ENCODE measurements at regions not wholly inside any gene's neighbourhood (a gene's known extent, or its start where the extent isn't known, plus 50 kb on each side); places are given as distances from the start of the nearest gene placed in this dataset.

DNA sequence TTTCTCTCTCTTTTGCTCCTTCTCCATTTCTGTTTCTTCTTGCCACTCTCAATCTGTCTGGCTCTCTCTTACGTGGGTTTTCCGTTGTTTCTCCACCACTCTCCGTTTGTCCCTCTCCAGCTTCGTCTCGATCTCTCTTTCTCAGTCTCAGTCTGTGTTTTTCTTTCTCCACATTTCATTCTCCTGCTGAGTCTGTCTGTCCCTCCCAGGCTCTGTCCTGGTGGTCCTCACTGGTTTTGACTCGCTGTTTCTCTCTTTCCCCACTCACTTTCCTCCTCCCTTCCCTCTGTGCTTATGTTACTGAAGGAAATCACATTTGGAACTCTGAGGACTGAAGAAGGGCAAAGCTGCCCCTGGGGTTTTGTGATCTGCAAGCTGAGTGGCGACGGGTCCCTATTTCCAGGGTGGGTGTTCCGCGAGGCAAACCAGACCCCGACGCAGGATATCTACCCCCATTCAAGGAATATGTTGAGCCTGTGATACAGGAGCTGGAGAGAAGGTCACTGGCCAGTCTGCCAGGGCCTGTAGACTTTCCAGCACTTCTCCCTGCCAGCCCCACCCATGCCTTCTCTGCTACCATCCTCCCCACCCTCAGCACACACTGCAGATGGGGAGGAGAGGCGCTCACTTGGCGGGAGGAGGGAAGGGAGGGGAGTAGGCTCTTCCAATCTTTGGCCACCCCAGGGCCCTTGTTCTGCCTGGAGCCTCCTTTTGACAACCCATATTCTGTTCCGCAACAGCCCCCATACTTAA lies 102.7 kb upstream of the MAP1LC3B2 start:
- no peak for DNase-seq (ENCODE audit: low read depth)

DNA sequence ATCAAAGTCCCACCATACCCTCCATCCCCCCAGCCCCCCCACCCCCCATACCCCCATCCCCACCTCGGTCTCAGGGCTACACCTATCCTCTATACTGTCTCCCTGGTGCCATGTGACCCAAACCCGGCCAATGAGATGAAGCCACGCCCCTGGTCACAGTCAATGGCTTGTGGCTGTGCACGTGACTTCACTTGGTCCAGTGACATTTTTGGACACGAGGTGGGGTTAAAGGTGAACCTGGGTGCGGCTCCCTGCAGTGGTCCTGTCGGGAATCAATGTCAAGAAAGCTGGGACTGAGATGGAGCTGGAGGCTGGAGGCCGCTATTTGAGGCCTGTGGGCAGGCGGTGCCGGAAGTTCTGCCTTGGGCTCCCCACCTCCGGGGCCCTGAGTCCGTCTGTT lies 100.7 kb upstream of the MAP1LC3B2 start:
- DNase-seq (ENCODE audit: low read depth), result no peak

DNA sequence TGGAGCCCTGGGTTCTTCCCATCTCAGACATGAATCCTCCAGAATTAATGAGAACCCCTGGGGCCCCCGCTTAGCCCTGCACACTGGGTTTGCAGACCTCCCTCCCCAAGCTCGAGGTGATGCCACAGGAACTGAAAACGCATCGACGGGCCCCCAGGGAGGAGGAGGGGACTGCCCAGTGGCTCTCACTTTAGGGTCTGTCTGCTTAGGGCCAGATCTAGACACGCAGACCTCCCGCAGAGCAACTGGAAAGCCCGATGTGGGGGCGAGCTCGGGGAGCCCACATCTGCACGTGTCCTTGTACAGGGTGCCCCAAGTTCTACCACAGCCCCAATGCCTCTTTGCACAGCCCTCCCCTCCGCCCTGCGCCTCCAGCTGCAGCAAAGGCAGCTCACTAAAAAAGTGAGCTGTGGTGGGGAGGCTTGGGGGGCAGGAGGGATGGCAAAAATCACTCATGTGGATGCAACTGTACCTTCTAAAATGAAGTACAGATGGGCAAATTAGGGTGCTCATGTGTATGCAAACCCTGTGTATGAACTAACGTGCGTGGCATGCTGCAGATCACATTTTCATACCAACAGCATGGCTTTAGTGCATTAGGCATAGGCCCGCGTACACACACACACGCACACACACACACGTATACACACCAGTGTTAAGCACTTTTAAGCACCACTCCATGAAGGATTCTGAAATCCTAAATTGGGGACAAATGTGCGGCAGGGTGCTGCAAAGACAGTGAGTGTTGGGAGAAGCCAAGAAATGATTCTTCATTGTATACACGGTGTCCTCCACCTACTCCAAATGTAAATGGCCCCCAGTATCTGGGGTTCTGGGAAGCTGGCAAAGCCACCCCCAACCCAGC lies 99.9 kb upstream of the MAP1LC3B2 start:
- no peak for DNase-seq (ENCODE audit: low read depth)

DNA sequence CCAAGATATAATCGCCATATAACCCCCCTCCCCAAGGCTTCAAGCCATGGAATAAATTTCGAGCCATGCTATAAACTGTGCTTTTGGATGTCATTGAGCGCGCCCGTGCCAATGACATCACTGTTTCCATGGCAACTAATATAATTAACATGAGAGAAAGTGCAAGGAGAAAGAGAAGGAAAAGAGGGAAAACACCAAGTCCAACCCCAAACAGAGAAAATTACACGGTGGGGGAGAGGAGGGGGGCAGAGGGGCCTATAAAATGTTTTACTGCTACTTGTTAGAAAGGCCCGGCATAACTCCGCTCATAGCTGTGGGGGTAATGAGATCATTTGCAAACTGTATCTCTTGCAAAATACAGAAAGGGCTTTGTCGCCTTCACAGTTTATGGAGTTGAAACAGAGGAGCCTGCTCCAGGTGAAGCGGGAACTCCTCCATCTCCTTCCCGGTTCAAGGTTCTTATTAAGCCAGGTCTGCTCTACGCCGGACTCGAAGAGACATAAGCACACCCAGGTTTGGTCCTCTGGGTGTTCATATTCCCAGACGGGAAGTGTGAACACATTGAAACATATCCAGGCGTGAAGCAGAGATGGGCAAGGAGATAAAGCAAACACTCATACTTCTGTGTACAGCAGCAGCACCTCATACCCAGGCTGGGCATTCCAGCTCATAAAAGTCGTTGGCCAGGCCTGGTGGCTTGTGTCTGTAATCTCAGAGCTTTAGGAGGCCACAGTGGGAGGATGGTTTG lies 99.1 kb upstream of the MAP1LC3B2 start:
- no peak for DNase-seq (ENCODE audit: low read depth)

DNA sequence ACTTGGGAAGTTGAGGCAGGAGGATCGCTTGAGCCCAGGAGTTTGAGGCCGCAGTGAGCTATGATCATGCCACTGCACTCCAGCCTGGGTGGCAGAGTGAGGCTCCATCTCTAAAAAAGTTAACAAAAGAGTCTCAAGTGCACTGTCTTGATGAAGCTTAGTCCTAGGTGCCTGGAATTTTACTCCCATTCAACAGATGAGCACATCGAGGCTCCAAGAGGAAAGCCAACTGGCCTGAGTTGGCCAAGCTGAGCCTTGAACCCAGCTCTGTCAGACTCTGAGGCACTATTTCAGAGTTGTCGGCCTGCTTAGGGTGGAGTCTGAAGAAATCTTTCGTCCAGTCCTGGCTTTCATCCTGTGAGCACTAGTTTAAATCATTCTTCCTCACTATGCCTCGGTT lies 98.1 kb upstream of the MAP1LC3B2 start:
- no peak for DNase-seq (ENCODE audit: low read depth)

DNA sequence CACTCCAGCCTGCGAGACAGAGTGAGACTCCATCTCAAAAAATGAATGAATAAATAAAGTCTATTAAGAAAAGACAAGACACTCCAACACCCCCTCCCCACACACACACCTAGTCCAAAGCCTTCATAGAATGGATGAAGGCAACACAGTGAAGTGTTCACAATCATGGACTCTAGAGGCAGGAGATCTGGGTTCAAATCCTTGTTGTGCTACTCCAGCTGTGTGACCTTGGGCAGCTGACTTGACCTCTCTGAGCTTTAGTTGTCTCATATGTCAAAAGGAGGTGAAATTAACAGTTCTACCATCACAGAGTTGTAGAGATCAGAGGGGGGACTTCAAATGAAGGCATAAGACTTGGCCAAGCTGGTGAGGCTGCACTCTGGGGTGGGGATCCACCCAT lies 95.8 kb upstream of the MAP1LC3B2 start:
- DNase-seq (ENCODE audit: low read depth), result no peak

DNA sequence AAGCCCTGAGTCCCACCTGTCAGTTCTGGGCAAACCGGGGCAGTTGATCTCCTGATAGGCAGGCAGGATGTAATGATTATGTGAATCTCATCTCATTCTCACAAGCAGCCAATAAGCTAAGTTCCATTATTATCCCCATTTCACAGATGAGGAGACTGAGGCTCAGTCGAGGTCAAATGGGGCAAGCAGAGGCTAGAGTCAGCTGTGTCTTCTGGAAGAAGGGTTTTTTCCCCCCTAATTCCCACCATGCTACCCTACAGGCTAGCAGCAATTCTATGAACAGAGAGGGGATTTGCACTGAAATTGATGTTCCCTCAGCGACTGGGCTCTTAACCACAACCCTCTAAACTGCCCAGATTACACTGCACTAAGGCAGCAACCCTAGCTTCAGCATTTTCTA lies 93.8 kb upstream of the MAP1LC3B2 start:
- no peak for DNase-seq (ENCODE audit: low read depth)

DNA sequence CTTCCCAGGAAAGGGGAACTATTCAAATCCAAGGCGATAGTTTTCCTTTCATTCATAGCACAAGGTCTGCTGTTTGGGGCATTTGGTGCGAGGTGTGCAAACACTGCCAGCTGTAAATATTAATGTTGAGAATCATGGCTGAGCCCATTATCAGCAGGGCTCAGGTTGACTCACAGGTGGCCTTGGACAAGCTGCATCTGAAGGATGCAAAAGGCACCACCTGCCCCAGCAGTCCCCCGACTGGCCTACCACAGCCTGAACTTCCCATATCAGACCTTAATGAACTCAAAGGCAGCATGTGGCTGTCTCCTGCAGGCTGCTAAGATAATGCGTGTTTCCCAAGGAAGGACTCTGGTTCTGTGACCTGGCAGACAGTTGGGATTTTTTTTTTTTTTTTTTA lies 93.3 kb upstream of the MAP1LC3B2 start:
- DNase-seq (ENCODE audit: low read depth), result no peak

DNA sequence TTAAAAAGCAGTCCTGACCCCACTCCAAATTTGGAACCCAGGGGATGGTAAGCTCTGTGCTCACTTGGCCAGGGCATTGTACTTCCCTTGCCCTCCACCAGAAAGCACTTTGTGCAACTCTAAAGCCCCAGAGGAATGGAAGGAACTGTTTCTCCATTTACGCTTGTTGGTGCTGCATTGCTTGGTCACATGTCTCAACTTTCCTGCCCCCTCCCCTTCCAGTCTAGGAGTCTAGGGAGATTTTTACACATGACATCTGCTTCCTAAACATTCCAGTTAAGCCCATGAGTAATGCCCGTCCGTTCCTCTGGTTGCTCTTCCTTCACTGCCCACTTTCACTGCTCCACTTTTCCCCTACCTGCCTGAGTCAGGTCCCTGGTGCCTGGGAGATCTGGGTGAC lies 92.6 kb upstream of the MAP1LC3B2 start:
- no peak for DNase-seq (ENCODE audit: low read depth)

DNA sequence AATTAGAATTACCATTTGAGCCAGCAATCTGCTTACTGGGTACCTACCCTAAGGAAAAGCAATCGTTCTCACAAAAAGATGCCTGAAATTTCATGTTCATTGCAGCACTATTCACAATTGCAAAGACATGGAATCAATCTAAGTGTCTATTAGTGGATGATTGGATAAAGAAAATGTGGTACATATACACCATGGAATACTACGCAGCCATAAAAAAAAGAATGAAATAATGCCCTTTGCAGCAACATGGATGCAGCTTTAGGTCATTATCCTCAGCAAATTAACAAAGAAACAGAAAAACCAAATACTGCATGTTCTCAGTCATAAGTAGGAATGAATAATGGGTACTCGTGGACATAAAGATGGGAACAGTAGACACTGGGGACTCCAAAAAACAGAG lies 89.8 kb upstream of the MAP1LC3B2 start:
- no peak for DNase-seq (ENCODE audit: low read depth)

DNA sequence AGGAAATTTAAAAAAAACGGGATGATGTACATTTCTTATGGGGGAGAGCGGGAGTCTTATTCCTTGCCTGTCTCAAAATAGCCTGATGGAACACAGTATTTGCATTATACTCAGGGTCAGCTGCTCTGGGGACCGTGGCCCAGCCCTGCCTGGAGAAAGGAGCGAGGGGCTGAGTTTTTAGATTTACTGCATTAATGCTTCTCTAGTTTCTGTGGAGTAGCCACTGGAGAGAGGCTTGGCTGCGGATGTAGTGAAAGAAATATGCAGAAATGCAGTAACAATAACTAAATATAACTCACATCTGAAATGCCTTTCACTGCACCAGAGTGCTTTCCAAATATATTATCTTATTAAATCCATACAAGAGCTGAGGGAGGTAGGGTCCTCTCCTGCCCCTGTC lies 87.6 kb upstream of the MAP1LC3B2 start:
- DNase-seq (ENCODE audit: low read depth), result no peak

DNA sequence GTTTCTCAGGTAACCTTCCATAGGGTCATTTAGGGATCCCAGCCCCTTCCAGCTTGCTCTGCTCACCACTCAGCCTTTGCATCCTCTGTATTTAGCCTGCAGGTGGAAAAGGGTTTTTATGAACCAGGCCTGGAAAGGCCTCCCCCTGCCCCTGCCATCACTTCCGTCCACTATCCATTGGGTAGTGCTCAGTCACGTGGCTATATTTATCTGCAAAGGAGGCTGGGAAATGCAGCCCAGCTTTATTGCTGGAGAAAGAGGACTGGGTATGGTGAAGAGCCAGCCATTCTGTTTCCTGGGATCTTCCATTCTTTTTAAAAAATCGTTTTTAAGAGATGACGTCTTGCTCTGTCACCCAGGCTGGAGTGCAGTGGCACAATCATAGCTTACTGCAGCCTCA lies 87.0 kb upstream of the MAP1LC3B2 start:
- no peak for DNase-seq (ENCODE audit: low read depth)

DNA sequence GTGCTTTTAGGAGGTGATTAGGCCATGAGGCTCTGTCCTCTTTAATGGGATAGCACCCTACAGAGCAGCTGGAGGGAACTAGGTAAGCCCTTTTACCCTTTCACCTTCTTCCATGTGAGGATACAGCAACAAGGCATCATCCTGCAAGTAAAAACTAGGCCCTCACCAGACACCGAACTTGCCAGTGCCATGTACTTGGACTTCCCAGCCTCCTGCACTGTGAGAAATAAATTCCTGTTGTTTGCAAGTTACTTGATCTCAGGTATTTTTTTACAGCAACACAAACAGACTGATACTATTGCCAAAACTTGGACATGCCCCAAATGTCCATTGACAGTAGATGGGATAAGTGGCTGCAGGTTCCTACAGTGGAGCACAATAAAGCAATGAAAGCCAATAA lies 85.8 kb upstream of the MAP1LC3B2 start:
- no peak for DNase-seq (ENCODE audit: low read depth)

DNA sequence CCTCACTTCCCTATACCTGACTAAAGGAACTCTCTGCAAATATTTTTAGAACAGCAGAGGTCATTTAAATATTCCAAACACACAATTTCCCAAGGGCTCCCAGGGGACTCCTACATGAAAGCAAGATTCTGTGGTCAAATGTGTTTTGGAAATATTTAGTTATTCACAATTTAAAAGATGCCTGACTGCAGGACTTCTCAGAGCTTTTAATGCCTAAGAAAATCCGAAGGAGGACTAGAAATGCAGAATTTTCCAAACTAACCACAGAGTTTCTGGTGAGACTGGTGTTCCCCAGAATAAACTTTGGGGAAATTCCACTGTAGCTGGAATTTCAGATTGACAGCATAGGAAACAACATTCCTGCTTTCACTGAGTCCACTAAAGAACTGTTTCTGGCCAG lies 84.8 kb upstream of the MAP1LC3B2 start:
- DNase-seq (ENCODE audit: low read depth), result no peak

DNA sequence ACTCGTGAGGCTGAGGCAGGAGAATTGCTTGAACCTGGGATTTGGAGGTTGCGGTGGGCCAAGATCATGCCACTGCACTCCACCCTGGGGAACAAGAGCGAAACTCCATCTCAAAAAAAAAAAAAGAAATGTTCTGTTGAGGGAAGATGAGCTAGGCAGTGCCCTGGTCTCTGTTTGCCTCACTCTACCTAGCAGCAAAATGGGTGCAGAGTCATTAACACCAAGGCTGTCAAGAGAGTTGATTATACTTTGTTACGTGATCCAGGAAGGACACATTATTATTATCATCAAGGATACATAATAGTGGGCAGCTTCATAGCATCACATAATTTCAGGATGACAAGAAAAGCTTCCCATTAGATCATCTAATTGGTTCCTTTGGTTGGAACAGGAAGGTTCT lies 84.3 kb upstream of the MAP1LC3B2 start:
- no peak for DNase-seq (ENCODE audit: low read depth)

DNA sequence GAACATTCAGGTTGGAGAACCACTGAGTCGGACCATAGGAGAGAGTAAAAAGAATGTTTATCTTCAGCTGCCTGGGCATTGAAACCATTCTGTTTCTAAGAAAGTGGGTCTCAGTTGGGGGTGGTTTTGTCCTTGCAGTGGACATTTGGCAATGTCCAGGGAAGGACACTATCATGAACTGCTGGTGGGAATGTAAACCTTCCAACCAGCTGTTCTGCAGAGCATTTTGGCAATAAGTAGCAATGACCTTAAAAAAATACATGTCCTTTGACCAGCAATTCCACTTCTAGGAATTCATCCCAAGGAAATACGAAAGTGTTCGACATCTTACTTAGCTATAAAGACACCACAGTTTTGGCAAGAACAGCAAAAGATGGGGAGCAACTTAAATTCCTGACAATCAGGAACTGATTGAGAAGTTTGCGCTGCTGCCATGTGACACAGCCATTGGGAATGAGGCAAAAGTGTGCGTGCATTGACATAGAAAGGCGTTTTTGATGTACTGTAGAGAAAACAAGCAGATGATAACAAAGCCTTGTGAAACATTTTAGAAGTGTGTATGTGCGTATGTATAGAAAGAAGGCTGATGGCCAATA lies 82.9 kb upstream of the MAP1LC3B2 start:
- no peak for DNase-seq (ENCODE audit: low read depth)

DNA sequence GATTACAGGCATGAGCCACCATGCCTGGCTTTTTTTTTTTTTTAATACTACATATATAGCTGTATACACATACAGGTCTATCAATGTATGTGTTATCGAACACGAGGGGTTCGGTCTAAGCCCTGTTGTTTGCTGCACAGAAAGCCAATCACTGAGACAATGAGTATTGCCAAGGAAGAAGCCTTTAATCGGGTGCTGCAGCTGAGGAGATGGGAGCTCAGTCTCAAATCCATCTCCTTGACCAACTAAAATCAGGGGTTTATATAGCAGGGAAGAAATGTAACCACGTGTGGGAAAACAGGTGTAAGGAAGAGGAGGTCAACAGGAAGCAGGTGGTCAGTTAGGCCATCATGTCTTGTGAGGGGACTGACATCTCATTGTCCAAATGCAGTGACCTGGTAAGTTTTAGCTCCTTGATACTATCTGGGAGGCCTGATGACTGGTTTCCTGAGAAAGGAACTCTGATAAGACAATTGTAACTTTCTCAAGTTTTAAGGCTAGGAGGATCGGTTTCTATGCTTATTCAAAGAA lies 80.9 kb upstream of the MAP1LC3B2 start:
- no peak for DNase-seq (ENCODE audit: low read depth)

DNA sequence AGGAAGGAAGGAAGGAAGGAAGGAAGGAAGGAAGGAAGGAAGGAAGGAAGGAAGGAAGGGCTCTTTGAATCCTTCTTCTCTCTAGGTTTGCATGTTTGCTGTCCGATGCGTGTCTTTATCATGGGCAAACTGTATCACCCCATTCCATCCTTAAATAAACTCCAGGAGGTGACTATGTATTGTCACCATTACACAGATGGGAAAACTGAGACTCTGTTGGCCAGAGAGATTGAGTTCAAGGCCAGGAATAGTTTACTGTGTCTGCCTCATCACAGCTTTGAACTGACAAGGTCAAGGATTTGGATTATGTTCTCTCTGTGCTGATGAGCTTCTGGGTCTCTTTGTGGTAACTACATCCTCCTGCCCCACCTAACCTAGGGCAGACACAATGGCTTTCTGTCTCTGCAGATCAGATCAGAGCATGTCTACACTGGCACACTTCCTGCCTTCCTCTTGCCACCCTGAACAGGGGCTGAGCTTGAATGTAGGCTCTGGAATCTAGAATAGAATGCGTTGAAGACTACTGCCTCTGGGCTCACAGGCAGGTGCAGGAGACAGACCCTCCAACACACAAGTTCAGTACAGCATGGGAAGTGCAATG lies 78.9 kb upstream of the MAP1LC3B2 start:
- DNase-seq (ENCODE audit: low read depth), result no peak

DNA sequence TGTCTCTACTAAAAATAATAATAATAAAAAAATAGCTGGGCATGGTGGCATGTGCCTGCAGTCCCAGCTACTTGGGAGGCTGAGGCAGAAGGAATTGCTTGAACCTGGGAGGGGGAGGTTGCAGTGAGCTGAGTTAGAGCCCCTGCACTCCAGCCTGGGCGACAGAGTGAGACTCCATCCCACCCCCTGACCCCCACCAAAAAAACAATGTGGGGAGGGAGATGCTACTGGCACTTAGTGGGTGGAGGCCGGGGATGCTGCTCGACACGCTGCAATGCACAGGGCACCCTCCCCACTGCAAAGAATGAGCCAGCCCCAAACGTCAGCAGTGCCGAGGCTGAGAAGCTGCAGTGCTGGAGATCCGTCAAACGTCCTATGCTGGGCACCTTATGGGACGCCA lies 77.5 kb upstream of the MAP1LC3B2 start:
- no peak for DNase-seq (ENCODE audit: low read depth)

DNA sequence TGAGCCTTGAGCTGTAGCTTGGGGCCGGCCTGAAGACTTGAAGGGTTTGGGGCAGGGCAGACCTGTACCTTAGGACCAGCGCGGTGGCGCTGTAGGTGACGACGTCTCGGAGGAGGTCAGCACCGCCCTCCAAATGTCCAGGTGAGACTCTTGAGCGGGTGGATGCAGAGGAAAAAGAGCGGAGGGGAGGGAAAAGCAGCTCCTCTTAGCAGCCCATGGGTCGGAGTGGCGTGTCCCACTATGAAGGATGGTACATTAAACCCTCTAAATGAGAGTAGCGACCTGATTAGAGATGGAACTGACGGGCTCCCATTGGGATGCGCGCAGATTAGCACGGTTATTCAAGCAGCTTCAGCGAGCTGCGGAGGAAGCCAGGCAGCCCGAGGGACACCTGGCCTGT lies 77.0 kb upstream of the MAP1LC3B2 start:
- DNase-seq (ENCODE audit: low read depth), result no peak

DNA sequence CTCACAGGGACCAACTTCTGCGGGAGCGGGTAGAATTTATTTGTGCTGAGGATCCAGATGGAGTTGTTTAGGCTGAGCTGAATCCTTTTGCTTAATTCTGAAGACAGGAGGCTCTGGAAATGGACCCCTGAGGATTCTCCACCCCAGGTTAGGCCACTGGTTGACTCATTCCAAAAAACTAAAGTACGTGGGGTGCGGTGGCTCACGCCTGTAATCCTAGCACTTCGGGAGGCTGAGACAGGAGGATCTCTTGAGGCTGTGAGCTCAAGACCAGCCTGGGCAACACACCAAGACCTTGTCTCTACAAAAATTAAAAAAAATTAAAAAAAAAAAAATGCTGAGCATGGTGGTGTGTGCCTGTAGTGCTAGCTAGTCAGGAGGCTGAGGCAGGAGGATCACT lies 76.3 kb upstream of the MAP1LC3B2 start:
- DNase-seq (ENCODE audit: low read depth), result no peak
